ENCODE measurements at regions not wholly inside any gene's neighbourhood (a gene's known extent, or its start where the extent isn't known, plus 50 kb on each side); places are given as distances from the start of the nearest gene placed in this dataset.

- H3K4me3 ChIP-seq (ENCODE audit: extremely low read depth in 1 of 4, insufficient read depth in 2 of 4, low read depth in 3 of 4, low read length in 4 of 4), result no peak overlapping the region
- H3K79me1 ChIP-seq (ENCODE audit: low read depth, low read length), result no peaks in the 10 kb centered on the region
- H3K27me3 ChIP-seq (replicated peaks in 1 of 4; ENCODE audit: control insufficient read depth in 3 of 4, extremely low read depth in 1 of 4, insufficient read depth in 3 of 4, low read length in 3 of 4), result no peaks in the 10 kb centered on the region
- no peak overlapping the region for H3K14ac ChIP-seq (ENCODE audit: insufficient read length)
- H3K23ac ChIP-seq (ENCODE audit: insufficient read length), result no peak overlapping the region
- H2BK20ac ChIP-seq (ENCODE audit: low read length), result no peak overlapping the region
- H4K8ac ChIP-seq (ENCODE audit: extremely low read depth, insufficient read depth, low read length), result no peak overlapping the region
- TF ChIP-seq CTCF (IDR thresholded peaks at IDR 0.05; ENCODE audit: control extremely low read depth in 1 of 3, insufficient read depth in 1 of 3, low read depth in 1 of 3, low read length in 3 of 3) (peak; percentile 28 to 42 (median 40); a peak in 3 of 4 replicates), SRF (IDR thresholded peaks at IDR 0.05; ENCODE audit: low read depth, low read length) (0 out of 2 replicates have a peak, but pooled peaks have one; percentile 16), MAX (IDR thresholded peaks at IDR 0.05) (no peak), RAD21 (IDR thresholded peaks at IDR 0.05 in 1 of 2, conservative IDR thresholded peaks at IDR 0.05 in 1 of 2; ENCODE audit: low read depth in 2 of 2, low read length in 2 of 2) (peak; percentile 12 to 28; a peak in 2 of 4 replicates)
- H3K9me3 ChIP-seq (ENCODE audit: insufficient read depth in 2 of 2, low read depth in 1 of 2, low read length in 1 of 2), result peaks cover 0 to 4% of the 10 kb centered on the region in 2 experiments; a peak in 2 of 4 replicates
- ChIA-PET POLR2A (ENCODE audit: partially characterized antibody) (no interaction called here), CTCF (ENCODE audit: partially characterized antibody) (interaction anchor here (0.6 to 1.3 kb wide), 2 partner anchors 19 to 169 kb away, joined by 3 to 4 read pairs; no protein-coding TSS in a partner anchor)
- no peak overlapping the region for H2AK5ac ChIP-seq (ENCODE audit: low read depth, low read length)
- no peaks in the 10 kb centered on the region for H3K23me2 ChIP-seq (ENCODE audit: low read depth, low read length)
- H3K18ac ChIP-seq (ENCODE audit: extremely low read depth, low read length), result no peak overlapping the region
- no peak overlapping the region for H4K5ac ChIP-seq (ENCODE audit: insufficient read length, low read depth, low read length)
- no peak overlapping the region for H3K9ac ChIP-seq (replicated peaks in 1 of 4; ENCODE audit: extremely low read depth in 1 of 4, low read depth in 3 of 4, low read length in 3 of 4)
- no peak overlapping the region for H2BK12ac ChIP-seq (ENCODE audit: low read depth, low read length)
- no peak overlapping the region for H2AFZ ChIP-seq (ENCODE audit: low read length)
- H3K27ac ChIP-seq (ENCODE audit: low read depth, low read length), result no peak overlapping the region
- no peak overlapping the region for H3K56ac ChIP-seq (replicated peaks; ENCODE audit: insufficient read length, low read depth, low read length)
- no peak for DNase-seq (ENCODE audit: low read depth in 1 of 2, low spot score in 2 of 2)
- H3K4me1 ChIP-seq (replicated peaks in 1 of 4; ENCODE audit: control insufficient read depth in 3 of 4, insufficient read depth in 4 of 4, low read length in 3 of 4), result no peaks in the 10 kb centered on the region
- no peak overlapping the region for H2BK15ac ChIP-seq (ENCODE audit: low read length)
- H4K91ac ChIP-seq (replicated peaks; ENCODE audit: insufficient read length, low read length), result no peak overlapping the region
- FAIRE-seq, result no peak
- H4K20me1 ChIP-seq (replicated peaks in 1 of 2; ENCODE audit: control insufficient read depth in 1 of 2, insufficient read depth in 2 of 2, low read length in 2 of 2), result no peaks in the 10 kb centered on the region
- H2BK5ac ChIP-seq (ENCODE audit: low read depth, low read length), result no peak overlapping the region
- H3K4me2 ChIP-seq (ENCODE audit: insufficient read depth in 1 of 2, low read depth in 2 of 2, low read length in 2 of 2), result no peak overlapping the region
- H3K36me3 ChIP-seq (ENCODE audit: control insufficient read depth in 2 of 4, insufficient read depth in 4 of 4, low read length in 3 of 4), result no peaks in the 10 kb centered on the region
- 68% methylated on average over 3 of the region's 3 CpGs; no CpG with 5 or more reads in 1 of the 2 experiments for WGBS, 2 experiments (ENCODE audit: extremely low coverage in 1 of 2, insufficient coverage in 1 of 2, insufficient read length in 1 of 2, insufficient replicate concordance in 2 of 2, low coverage in 1 of 2, low lambda C conversion rate in 2 of 2, missing lambda C conversion rate in 1 of 2)
- no peak overlapping the region for H3K4ac ChIP-seq (replicated peaks; ENCODE audit: insufficient read length, low read depth, low read length)
- H2BK120ac ChIP-seq (replicated peaks; ENCODE audit: low read depth, low read length), result no peak overlapping the region
- H3K79me2 ChIP-seq (ENCODE audit: control insufficient read depth in 1 of 2, insufficient read depth in 2 of 2, low read length in 2 of 2), result no peaks in the 10 kb centered on the region
Observed at GRCh38 chr18:8899000-8899399, 193.6 kb downstream of the MTCL1 start.

All from H1 (cell line).